ENCODE measurements at regions not wholly inside any gene's neighbourhood (a gene's known extent, or its start where the extent isn't known, plus 50 kb on each side); places are given as distances from the start of the nearest gene placed in this dataset.
"Not testable (repeated sequence)": the region's sequence is repeated elsewhere in the genome, so short reads cannot be mapped to it uniquely, and the experiment has no call there.

DNA sequence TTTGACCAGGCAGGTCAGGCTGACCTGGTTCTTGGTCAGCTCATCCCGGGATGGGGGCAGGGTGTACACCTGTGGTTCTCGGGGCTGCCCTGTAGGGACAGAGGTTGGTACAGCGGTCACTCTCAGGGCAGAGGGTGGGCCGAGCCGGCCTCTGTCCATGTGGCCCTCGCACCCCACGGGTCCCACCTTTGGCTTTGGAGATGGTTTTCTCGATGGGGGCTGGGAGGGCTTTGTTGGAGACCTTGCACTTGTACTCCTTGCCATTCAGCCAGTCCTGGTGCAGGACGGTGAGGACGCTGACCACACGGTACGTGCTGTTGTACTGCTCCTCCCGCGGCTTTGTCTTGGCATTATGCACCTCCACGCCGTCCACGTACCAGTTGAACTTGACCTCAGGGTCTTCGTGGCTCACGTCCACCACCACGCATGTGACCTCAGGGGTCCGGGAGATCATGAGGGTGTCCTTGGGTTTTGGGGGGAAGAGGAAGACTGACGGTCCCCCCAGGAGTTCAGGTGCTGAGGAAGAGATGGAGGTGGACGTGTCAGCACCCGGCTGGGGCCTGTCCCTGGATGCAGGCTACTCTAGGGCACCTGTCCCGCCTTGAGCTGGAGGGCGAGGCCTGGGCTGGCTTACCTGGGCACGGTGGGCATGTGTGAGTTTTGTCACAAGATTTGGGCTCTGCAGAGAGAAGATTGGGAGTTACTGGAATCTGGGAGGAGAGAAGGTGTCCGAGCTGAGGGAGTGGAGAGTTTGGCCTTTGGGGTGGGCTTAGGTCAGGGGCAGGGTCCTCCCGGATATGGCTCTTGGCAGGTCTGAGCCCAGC, 215.5 kb downstream of the TMEM121 start:
- DNase-seq = not testable (repeated sequence)

DNA sequence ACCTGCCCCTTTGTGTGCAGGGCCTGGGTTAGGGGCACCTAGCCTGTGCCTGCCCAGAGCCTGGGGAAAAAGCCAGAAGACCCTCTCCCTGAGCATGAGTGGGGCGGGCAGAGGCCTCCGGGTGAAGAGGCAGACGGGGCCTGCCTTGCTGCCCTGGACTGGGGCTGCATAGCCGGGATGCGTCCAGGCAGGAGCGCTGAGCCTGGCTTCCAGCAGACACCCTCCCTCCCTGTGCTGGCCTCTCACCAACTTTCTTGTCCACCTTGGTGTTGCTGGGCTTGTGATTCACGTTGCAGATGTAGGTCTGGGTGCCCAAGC, 216.1 kb downstream of the TMEM121 start:
- no peak for DNase-seq

DNA sequence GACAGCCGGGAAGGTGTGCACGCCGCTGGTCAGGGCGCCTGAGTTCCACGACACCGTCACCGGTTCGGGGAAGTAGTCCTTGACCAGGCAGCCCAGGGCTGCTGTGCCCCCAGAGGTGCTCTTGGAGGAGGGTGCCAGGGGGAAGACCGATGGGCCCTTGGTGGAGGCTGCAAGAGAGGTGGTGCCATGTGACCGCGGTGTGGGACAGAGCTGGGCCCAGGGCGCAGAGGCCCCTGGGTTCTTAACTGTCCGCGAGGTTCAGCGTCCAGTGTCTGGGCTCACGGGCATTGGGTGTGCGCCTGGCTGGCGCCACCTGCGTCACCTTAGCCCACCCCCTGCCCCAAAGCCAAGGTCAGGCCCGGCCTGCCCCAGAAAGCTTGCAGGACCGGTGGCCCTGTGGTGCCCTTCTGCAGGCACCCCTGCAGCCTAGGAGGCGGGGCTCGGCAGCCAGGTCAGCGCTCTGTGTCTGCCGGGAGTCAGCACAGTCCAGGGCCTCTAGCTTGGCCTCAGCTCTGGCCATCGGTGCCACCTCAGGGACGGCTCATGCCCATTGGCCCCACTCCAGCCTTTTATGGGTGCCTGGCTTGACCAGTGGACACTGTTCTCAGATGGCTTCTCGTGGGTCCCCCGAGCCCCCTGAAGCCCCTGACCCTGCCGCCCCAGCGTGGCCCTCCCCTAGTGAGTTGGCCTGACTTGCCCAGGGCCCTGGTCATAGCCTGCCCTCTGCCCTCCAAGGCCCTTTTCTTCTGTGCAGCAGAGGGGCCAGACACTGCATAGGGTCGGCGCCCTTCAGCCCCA, 216.7 kb downstream of the TMEM121 start:
- DNase-seq = not testable (repeated sequence)

DNA sequence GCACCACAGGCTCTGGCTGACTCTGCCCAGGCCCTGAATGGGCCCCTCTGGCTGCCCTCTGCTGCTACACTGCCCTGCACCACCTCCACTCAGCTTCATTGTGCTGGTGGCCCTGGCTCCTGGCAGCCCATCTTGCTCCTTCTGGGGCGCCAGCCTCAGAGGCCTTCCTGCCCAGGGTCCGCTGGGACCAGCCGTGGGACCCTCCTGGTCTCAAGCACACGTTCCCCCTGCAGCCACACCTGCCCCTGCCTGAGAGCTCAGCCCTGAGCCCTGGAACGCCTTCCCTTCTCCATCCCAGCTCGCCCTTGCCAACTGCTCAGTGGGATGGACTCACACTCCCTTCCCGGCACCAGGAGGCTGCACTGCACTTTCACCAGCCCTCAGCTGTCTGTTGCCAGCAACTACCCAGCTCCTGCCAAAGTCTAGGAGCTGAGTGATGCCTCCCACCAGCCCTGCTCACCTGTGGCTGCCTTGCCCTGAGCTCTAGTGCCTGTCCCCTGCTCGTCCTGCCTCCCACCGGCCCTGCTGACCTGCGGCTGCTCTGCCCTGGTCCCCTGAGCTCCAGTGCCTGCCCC, 217.9 kb downstream of the TMEM121 start:
- not testable (repeated sequence) for DNase-seq

DNA sequence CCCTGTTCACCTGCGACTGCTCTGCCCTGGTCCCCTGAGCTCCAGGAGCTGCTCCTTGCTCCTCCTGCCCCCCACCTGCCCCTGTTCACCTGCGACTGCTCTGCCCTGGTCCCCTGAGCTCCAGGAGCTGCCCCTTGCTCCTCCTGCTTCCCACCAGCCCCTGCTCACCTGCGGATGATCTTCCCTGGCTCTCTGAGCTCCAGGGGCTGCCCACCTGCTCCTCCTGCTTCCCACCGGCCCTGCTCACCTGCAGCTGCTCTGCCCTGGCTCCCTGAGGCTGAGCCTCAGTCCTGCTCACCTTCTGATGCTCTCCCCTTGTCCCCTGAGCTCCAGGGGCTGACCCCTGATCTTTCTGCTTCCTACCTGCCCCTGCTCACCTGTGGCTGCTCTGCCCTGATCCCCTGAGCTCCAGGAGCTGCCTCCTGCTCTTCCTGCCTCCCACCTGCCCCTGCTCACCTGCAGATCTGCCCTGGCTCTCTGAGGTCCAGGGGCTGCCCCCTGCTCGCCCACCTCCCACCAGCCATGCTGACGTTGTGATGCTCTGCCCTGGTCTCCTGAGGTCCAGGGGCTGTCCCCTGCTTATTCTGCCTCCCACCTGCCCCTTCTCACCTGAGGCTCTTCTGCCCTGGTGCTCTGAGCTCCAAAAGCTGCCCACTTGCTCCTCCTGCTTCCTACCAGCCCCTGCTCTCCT, 219.2 kb downstream of the TMEM121 start:
- DNase-seq = no peak

DNA sequence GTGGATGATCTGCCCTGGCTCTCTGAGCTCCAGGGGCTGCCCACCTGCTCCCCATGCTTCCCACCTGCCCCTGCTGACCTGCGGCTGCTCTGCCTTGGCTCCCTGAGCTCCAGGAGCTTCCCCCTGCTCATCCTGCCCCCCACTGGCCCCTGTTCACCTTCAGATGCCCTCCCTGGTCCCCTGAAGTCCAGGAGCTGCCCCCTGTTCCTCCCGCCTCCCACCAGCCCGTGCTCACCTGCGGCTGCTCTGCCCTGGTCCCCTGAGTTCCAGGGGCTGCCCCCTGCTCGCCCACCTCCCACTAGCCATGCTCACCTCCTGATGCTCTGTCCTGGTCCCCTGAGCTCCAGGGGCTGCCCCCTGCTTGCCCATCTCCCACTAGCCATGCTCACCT, 219.7 kb downstream of the TMEM121 start:
- DNase-seq = no peak

DNA sequence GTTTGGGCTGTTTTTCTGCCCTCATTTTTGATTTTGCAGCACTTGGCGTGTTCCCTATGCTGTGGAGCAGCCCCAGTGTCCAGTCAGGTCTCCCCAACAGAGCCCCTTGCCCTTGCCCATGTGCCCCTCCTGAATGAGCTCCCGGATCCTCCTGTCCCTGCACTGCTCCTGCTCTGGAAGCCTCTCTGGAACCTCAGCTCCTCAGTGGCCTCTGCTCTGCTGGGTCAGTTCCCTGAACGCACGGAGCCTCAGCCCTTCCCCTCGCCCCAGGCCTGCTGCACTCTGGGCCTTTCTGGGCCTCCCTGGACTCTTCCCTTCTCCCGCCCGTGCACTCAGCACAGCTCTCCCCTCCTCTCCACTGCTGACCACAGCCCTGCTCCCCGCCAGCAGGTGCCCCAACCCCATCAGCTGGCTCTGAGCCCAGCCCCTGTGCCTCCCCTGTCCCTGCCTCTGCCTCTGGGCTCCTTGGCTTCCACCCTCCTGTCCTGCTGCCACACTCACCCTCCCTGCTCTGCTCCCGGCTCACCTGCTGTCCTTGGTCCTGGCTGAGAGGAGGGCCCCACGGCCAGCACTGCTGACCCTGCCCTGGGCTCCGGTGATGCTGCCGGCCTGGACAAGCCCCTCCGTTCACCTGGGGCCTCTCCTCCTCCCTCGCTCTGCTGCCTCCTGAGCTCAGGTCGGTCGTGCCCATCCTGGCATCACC, 220.6 kb downstream of the TMEM121 start:
- DNase-seq = not testable (repeated sequence)

DNA sequence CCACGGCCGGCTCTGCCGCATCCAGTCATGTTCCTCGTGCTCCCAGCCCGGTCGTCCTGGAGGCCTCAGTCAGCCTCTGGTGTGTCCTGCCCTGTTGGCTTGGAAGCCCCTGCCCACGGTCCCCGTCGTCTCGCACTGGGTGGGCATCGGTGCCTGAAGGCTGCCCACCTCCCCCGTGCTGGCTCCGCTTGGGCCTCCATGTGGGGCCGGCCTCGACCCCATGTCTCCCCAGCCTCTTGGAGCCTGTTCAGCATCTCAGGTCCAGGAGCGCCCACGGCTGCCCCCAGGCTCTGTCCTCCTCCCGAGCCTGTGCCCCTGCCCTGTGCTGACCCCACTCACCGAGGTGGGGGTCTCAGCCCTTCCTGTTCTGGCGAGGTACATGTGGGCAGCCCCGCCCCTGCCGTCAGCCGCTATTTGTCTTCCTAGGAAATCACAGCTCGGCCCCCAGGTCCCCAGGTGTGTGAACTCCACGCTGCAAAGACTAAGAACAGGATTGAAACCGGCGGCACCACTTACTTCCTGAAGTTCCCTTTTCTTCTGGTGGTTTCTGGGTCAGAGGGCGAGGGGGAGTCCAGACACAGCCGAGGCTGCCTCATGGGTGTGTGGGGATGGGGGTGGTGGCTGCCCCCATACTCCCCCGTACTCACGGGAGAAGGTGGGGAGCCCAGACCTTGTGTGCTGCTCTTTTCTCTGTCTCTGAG, 221.3 kb downstream of the TMEM121 start:
- not testable (repeated sequence) for DNase-seq

DNA sequence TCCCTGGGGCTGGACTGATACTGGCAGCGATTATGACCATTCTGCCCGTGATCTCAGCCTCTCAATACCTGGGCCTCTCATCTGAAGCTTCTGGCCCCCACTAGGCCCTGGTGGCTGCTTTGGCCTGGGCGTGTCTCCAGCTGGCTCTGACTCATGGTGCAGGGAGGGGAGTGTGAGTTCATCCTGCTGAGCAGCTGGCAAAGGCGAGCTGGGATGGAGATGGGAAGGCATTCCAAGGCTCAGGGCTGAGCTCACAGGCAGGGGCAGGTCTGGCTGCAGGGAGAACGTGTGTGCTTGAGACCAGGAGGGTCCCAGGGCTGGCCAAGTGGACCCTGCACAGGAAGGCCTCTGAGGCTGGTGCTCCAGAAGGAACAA, 221.8 kb downstream of the TMEM121 start:
- DNase-seq = no peak

DNA sequence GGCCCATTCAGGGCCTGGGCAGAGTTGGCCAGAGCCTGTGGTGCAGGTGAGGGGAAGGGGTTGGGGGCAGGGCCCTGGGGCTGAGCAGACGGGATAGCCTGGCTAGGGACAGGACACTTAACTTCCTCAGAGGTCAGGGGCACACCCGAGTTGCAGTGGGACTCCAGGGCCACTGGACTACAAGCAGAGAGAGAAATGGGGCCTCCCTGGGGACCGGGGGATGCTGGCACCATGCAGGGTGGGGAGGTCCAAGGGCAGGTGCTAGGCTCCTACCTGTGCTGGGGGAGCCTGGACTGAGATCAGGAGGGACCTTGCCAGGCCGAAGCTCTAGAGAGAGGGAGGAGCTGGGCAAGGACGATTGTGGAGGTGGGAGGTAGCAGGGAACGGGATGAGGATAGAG, 222.3 kb downstream of the TMEM121 start:
- not testable (repeated sequence) for DNase-seq

DNA sequence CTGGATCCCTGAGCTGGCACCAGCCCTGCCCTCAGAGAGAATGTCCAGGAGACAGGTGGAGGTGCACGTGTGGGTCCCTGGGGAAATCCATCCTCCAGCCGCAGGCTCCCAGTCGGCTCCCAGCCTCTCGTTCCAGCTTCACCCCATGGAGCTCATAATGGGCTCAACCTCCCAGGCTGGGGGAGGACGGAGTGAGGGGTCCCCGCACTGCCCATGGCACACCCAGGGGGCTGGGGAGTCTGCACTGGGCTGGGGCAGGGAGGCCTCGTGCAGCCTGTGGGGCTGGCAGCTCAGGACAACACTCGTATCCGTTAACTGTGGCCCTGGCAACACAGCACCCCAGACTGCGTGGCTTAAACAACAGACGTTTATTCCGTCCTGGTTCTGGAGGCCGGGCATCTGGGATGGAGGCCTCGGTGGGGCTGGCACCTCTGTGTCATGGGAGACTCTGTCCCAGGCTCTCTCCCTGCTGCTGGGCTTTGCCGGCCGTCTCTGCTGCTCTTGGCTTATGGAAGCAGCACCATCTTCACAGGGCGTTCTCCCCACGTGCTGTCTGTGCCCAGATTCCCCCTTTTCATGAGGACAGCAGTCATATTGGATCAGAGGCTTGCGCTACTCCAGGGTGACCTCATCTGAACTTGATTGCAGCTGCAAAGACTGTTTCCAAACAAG, 223.6 kb downstream of the TMEM121 start:
- DNase-seq = not testable (repeated sequence)

DNA sequence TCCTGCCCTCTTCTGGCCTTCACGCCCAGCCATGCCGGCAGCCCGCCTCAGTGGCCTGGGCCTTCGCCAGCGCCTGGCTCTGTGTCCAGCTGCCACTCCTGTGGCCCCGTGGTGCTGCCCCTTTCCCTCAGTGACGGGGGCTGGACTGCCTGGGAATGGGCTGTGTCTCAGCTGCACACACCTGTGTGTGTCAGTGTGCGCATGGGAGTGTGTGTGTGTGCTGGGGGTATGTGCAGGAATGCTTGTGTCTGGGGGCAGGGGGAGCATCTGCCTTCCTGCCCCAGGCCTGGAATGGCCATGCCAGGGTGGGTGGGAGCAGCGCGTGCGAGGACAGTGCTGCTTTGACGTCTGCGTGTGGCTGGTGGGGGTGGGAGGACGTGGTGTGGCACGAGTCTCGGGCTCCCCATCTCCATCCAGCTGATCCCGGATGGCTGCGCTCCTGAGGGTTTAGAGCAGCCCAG, 224.9 kb downstream of the TMEM121 start:
- not testable (repeated sequence) for DNase-seq

DNA sequence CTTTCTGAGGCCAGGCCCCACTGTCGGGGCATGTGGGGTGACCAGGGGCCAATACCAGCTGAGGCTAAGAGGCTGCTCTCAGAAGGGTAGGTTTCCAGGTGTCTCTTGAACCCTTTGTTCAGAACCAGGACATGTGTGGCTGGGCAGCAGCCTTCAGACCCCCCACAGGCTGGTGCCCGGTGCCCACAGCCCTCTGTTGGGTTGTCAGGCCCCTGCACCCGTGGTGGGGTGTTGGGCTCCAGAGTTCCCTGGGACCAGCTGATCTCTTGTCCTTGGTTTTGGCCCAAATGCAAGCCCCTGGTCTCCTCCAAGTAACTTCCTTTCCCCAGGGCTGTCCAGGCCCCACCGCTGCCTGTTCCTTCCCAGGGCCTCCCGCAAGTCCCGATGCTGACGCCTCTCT, 226.0 kb downstream of the TMEM121 start:
- DNase-seq = not testable (repeated sequence)

DNA sequence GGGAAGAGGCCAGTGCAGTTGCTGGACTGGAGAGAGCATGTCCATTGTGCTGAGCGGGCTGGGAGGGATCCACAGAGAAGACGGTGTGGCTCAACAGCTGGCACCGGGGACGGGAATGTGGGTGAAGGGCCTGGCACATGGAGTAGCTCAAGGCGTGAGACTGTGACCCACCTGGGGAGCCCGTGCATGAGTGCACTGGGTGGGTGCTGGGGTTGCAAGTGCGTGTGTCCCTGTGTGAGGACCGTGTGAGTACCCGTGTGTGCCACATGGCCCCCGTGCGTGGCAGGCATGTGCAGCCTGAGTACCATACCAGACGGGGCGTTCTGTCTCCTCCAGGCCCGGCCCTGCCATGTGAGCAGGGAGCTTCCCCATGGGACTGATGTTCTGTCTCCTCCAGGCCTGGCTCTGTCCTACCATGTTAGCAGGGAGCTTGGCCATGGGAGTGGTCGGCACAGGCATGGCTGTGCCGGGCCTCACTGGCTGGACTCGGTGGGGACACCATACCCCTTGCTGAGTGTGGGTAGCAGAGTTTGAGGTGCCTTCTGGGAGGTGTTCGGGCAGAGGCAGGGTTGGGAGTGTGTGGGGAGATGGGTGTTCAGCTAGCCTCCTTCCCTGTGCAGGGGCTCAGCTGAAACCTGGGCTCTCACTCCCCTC, 234.4 kb downstream of the TMEM121 start:
- DNase-seq = no peak

DNA sequence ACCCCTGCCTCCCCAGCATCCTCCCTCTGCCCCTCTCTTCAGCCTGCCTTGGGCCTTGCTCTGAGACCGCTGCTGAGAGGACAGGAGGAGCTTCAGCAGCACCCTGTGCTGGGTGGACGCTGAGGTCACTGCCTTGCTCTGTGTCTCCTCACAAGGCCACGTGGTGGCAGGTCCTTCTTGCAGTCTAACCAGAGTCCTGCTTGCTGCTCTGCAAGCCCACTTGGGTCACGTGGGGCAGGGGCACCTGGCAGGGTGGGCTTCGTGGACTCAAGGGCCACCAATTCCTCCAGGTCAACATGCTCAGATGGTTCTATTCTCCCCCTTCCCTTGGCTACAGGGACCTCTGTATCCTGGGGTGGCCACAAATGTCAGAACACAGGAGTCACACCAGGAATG, 235.0 kb downstream of the TMEM121 start:
- DNase-seq = not testable (repeated sequence)

DNA sequence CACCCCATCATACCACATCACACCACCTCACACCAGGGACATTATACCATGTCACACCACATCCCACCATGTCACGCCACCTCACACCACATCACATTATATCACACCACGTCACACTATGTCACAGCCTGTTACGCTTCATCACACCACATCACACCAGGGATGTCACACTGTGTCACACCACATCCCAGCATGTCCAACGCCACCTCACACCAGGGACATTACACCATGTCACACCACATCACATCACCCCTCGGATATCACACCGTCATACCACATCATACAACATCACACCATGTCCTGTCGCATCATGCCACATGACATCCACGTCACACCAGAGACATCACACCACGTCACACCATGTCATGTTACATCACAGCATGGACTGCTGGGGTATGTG, 235.5 kb downstream of the TMEM121 start:
- DNase-seq = no peak

DNA sequence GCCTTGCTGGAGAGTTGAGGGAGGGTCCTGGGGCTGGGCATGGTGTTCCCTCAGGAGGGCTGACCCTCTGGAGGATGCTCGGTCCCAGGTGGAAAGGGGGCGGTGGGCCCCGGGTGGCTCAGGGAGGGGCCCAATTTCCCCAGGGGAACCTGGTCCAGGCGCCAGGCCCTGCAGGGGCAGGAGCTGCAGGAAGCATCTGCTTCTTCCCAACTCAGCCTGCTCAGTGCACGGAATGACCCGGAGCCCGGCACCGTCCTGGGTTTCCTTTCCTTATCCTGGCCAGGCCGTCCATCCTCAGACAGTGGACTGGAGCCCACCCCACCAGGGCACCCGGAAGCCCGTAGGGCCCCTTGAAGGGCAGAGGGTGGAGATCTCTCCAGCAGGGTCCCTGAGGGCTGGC, 235.9 kb downstream of the TMEM121 start:
- not testable (repeated sequence) for DNase-seq

DNA sequence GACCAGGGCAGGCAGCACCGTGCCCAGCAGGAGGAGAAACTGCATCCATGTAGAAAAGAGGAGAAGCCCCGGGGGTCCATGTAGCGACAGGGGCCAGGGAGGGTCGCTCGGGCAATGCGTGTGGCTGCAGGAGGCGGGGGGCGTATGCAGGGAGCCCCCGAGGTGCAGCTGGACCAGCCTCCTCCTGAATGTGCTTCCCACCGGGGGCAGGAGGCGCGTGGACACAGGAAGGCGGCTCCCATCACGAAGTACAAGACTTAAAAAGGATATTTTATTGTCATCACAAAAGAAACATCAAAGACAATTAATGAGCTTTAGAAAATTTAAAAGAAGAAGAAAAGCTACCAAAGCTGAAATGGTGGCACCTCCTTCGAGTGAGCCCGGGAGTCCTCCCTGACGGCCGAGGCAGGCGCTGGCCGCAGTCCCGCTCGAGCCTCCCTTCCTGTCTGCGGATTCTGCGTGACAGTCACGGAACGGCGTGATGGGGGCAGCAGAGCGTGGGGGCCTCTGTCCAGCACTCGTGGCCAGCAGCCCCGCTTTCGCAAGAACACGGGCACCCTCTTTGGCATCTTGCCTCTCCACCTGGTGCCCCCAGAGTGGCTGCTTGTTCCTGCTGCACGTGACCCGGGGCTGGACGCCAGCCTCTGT, 238.0 kb downstream of the TMEM121 start:
- DNase-seq = not testable (repeated sequence)

DNA sequence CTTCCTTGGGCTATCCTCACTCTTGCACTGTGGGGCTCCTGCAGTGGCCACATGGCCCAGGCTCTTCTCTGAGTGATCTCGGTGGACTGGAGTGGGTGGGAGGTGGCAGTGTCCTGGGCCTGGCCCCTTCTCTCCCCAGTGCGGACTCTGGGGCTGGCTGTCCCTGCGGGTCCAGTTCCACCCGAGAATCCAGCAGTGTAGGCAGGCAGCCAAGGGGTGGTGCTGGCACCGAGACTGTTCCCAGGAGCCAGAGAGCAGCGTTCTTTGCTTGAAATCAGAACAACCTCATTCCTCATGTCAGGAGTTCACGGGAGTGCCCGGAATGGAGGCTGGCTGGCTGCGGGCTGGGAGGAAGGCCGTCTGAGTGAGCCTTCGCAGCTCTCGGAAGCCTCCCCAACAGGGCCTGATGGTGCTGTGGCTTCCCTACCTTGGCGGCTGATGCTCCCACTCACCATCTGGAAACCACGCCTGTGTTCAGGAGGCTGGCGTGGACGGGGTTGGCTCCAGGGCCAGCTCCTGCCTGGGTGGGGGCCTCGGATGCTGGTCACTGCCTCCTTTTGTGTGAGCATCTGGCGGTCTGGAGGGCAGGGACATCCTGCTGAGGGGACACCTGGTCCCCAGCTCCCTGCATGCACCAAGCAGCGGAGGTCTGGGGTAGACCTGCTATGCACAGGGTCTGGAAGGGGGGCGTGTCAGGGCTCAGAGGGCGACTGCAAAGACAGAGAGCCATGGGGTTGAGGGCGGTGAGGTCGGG, 238.9 kb downstream of the TMEM121 start:
- DNase-seq = not testable (repeated sequence)

Data from effector CD8-positive, alpha-beta T cell (primary cell).